ENCODE measurements at regions not wholly inside any gene's neighbourhood (a gene's known extent, or its start where the extent isn't known, plus 50 kb on each side); places are given as distances from the start of the nearest gene placed in this dataset.

DNA sequence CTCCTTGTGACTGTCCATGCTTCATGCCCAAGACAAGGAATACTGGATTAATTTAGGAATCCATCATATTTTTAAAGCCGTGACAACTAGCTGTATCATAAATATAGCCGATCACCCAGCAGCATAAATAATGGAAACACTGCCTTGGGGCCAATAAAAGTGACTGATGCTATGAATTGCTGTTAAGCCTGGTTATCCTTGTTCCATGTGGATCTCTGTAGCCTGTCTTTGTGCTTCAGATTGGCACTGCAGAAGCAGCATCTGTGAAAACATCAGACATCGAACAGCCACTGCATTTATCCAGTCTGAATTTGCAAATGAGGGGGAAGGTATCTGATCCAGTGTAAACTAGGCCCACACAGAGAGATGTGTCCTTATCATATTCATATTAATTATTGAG is 1181.8 kb downstream of the SORCS1 start:
- DNase-seq (ENCODE audit: low read depth): no peak

DNA sequence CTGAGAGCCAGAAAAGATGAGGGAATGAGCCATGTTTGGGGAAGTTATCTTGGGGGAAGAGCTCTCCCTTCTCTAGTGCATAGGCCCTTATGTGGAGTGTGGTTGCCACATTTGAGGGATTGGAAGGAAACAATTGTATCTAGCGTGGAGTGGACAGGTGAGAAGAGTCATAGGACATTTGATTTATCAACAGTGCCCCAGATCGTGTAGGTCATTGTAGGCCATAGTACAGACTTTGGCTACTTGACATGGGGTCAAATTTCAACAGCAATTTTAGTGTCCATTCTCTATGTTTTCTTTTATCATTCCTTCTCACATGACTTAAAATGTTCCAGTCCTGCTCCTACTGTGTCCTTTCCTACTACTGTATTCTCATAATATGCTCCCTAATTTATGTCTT is 1182.8 kb downstream of the SORCS1 start:
- DNase-seq (ENCODE audit: low read depth): no peak

DNA sequence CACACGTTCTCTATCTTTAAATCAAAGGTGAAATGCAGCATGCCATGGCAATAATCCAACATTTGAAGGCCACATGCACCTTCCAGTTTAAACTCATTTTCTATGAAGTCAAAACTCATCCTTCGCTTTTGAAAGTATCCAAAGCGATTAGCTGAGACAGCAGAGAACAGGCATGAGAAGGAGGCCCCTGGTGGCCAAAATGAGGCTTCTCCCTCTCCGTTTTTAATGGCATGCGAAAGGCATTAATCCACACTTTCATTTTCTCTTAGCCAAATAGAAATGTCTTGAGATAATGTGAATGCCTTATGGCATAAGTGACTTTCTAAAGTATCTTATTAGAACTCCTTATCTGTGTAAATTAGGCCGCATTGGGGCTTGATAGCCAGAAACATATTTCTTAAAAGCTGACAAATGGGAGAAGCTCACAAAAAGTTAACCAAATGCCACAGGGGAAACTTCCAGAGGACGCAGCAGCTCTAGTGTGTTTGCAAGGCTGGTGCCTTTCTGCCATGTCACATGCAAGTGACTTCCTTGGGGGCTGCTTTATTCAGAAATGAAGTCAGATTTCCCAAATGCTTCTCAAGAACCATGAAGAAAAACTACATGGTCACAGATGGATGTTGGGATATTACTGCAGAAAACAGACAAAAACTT is 1189.6 kb downstream of the SORCS1 start:
- DNase-seq (ENCODE audit: low read depth): no peak

DNA sequence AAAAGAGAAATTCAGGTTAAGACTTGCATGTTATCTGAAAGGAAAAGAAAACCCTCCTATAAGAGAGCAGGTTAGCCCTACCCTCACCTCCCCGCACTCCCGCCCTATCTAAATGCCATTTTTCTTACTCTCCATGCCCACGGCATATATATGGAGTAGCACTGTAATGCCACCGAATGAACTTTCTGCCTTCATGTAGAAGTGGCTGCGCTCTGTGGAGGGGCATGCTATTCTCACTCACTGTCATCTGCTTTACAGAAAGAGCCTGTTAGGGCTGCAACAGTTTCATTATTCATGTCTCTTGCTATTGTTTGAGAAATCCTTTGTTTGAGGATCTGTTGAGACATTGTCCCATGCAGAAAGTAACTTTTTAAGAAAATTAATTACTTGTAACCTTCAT is 1190.6 kb downstream of the SORCS1 start:
- DNase-seq (ENCODE audit: low read depth): no peak

DNA sequence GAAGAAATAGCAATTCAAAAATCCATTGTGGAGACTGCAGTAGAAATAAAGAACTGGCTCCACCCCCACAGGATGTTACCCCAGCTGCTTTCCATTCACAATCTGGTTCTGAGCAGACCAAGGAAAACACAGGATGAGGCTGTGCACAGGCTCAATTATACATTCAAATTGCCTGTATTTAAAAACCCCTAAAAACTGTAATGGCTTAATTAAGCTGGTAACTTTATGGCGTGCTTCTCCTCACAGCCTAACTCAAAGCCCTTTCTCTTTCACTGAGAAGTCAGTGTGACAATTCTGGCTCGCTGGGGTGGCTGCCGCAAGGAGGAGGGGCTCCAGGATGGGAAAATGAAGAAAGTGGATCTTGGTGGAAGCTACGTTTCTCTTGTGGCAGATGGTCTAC is 1191.1 kb downstream of the SORCS1 start:
- DNase-seq (ENCODE audit: low read depth): no peak

DNA sequence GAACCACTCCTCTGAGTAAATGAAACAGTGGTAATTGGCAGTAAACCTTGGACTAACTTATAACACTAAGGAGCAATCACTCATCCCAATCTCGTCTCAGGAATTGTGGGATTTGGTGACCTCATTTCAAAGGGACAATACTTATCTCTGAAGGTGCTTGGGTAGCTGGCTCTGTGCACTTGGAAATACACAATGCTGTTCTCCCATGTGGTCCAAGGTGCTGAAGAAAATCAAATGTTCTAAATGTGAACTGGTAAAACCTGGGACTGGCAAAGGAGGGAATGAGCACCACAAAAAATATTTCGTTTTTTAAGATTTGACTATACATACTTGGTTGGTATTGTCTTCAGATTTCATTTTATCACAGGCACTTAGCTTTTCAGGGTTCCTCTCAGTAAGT is 1193.0 kb downstream of the SORCS1 start:
- DNase-seq (ENCODE audit: low read depth): no peak

DNA sequence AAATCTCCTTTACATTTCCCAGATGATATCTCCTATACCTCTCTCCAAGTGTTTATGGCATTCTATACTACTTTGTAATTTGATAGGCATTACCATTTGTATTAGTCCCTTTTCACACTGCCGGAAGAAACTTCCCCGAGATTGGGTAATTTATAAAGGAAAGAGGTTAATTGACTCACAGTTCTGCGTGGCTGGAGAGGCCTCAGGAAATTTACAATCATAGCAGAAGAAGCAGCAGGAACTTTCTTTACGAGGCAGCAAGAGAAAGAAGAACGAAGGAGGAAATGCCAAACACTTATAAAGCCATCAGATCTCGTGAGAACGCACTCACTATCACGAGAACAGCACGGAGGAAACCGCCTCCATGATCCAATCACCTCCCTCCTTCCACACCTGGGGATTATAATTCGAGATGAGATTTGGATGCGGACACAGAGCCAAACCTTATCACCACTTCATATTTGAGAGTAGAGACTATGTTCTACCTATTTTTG is 1194.6 kb downstream of the SORCS1 start:
- DNase-seq (ENCODE audit: low read depth): no peak

DNA sequence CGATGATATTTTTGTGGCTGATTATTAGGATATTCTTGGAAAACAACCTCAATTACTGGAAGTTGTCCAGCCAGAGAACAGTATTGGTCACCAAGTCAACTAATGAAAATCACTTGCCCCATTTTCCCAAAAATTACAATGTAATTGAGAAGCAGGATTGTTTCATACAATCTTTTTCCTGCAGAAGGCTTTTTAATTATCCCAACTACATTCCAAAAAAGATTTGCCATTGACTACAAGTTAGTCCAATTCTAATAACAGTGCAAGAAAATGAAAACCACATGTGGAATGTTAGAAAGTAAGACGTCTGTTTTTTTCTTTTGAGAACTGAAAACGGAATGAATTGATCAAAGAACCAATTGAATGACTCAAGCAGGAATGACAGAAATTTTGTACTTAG is 1195.8 kb downstream of the SORCS1 start:
- no peak for DNase-seq (ENCODE audit: low read depth)

DNA sequence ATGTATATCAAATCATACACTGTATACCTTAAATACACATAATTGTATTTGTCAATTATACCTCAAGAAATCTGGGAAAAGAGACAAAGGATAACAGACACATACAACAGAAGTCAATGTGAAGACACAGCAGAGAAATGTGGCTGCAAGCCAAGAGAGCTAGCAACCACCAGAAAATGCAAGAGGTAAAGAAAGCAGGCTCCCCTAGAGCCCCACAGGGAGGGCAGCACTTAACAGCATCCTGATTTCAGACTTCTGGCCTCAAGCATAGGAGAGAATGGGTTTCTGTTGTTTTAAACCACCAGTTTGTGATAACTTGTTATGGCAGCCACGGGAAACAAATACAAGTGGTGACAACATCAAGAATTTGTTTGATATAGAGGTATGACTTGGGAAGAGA is 1197.2 kb downstream of the SORCS1 start:
- DNase-seq (ENCODE audit: low read depth): no peak

DNA sequence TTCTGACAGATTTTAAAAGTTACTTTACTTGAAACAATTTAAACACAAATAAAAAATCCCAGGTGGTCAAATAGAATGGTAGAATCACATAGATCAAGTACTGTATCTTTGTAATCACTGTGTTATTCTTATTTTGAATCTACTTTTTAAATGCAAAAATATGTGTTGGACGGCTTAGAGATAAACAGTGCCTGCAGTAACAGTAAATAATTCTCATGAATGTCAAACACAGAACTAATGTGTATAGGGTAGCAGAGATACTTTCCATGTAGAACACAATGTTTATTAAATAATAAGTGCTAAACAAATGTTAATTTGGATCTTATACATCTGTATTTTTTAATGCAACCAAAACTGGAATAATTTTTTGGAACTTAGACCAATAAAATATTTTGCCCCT is 1199.4 kb downstream of the SORCS1 start:
- no peak for DNase-seq (ENCODE audit: low read depth)

DNA sequence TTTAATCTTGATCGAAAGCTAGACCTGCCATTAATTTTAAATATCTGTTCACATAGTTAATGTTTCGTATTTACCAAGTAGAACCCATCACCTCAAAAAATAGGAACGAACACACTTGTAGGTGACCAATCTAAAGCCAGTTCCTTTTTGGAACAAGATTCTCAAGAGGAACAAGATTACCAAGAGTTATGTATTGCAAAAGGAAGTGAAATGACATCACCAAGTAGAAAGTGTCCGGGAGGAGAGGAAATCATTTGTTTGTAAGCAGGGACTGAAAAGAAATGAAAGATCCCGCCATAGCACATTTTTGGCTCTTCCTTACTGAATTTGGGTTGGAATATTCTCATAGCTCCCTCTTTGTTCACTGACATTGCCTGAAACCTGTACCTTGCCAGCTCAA is 1200.5 kb downstream of the SORCS1 start:
- no peak for DNase-seq (ENCODE audit: low read depth)

DNA sequence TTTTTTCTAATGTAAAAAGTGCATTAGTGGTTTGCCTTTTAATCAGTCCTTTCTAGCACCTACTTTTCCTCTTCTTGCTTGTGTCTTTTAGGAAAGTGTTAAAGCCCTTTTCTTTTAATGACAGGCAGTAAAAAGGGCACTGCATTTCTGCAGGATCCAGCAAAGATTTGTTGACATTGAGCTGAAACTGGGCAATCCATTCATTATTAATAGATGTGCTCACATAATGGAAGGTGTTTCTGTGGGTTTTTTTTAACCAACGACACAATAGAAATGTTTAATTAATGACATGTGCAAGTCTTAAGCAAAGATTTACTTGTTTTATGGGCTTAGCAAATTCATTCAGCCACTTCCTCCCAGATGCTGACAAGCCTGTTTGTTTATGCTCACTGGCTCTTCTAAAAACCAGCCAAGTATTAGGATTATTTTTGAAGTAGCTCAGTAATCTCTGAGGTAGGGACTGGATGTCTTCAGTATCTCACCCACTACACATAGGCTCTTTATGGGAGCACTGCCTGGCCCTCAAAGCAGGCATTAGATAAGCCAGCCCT is 1201.1 kb downstream of the SORCS1 start:
- DNase-seq (ENCODE audit: low read depth): no peak

DNA sequence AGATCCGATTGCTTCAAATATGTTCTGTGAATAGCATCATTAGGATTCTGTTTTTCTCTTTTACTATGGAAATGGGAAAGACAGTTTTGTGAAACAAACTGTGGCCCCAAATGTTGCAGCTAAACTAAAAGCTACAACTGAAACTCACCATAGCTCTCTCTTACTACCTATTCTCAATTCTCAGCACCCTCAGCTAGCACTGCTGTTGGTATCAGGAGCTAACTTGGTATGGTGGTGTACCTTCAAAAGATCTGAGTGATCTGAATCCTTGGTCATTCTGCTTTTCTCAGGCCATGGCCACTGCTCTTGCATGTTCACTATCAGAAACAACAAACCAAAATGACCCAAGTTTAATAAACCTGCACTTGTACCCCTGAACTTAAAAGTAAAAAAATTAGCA is 1208.0 kb downstream of the SORCS1 start:
- no peak for DNase-seq (ENCODE audit: low read depth)

DNA sequence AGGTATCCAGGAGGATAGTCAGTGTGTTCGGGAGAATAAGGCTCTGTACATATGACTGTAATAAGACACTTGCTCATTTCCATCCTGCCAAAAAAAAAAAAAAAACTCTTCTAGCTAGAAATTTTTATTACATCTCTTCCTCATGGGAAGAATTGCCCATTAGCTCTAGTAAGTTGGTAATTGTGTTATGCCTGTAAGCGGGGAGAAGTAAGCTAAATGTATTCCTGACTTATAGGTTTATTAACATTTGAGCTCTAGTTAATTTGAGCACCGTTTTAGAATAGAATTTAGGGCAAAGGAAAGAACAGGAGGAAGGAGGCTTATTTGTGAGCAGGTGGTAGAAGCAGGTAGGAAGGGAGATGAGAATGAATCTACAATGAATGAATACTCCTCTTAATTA is 1210.6 kb downstream of the SORCS1 start:
- DNase-seq (ENCODE audit: low read depth): no peak

DNA sequence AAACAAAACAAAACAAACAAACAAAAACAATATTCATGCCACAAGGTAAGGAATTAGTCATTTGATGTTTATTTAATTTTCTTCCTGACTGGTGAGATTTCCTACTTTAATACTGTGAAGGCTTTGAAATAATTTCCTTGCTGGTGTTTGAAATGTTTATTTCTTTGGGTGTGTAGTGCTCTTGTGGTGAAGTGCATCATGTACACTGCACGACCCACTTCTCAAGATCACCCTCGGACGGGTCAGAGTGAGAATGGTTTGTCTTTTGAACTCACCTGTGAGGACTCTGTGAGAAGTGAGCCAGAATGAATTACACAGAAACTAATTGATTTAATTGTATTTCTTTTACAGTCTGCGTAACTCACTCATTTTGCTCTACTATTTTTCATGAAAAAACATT is 1211.5 kb downstream of the SORCS1 start:
- DNase-seq (ENCODE audit: low read depth): no peak

DNA sequence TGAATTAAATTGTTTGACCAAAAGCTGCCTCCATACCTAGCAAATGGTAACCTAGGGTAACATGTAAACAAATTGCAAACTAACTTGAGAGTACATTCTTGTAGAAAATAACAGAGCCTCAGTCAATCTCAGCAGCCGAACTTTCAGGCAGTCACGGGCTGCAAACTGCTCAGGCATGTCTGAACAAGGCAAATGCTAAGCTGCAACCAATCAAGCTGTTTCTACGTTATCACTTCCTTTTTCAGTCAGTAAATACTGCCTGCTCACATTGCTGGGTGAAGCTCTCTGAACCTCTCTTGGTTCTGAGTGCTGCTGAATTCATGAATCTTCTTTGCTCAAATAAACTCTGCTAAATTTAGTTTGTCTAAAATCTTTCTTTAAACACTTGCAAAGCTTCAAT is 1212.4 kb downstream of the SORCS1 start:
- DNase-seq (ENCODE audit: low read depth): peak; percentile 18

DNA sequence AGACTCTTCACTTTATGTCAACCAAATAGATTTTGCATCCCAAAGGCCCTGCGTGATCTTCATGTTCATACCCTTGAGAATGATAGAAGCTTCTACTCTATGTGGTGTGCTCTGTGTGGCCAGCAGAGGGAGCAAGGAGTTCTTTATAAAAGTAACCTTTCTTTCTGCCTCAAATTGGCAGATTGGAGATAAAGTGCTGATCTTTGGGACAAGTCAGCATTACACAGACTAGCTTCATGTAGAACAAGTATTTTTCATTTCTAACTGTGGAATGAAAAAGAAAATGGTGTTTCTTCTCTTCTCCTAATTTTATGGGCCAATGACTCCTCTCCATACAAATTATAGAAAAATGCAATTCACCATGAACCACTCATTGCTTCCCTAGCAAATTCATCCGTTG is 1214.1 kb downstream of the SORCS1 start:
- DNase-seq (ENCODE audit: low read depth): no peak

DNA sequence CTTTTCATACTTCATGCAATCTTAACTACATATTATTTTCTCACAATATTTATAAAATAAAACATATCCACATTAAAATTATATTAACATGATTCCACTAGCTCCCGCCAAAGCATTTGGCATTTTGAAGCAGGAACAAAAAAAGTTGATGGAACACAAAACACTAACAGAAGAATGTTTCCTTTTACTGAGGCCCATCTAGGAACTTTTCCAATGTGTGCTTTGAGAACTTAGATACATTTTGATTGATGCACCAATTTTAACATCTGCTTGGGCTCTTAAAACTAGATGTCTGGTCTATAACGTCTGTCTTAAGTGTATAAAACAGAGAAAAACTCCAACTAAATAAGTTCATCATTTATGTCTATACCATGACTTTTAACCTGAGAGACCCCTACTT is 1214.8 kb downstream of the SORCS1 start:
- DNase-seq (ENCODE audit: low read depth): no peak

DNA sequence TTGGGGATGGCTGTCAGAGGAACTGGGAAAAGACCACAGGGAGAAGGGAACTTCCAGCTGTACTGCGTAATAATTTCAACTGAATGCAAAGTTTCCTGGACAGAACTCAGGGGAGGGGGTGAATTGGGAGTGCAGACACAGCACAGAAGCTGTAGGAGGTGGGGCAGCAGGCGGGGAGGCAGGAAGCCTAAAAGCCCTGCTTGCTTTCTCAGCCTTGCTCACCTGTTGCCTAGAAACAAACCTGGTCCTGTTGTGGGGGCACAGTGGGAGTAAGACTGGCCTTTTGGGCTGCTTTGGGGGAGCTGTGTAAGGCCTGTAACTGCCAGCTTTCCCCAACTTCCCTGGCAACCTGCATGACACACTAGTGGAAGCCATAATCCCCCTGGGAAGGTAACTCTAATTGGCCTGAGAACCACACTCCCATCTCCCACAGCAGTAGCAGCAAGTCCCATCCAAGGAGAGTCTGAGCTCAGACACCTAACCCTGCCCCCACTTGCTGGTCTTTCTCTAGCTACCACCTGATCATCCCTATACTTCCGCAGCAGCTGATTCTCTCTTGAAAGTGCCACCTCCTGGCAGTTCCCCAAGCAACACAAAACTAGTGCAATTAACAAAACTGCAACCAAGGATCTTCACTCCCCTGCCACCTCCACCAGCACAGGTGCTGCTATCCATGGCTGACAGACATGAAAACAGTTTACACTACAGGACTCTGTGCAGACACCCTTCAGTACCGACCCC is 1239.3 kb downstream of the SORCS1 start:
- DNase-seq (ENCODE audit: low read depth): no peak

DNA sequence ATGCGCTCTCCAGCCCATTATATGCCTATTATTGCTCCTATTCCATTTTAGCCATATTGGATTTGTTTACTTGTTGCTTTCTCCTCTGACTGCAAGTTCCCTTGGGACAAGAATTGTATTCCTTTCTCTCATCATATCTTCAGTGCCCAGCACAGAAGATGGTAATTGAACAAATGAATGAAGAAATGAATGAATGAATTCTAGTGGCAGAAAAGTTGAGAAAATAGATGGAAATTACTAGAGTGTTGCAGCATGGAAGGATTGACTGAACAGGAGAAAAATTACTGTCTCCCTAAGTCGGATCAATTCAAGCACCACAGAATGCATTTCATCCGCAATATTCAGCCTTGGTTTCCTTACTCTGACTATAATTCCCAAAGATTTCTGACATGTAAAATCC is 1243.2 kb downstream of the SORCS1 start:
- no peak for DNase-seq (ENCODE audit: low read depth)

DNA sequence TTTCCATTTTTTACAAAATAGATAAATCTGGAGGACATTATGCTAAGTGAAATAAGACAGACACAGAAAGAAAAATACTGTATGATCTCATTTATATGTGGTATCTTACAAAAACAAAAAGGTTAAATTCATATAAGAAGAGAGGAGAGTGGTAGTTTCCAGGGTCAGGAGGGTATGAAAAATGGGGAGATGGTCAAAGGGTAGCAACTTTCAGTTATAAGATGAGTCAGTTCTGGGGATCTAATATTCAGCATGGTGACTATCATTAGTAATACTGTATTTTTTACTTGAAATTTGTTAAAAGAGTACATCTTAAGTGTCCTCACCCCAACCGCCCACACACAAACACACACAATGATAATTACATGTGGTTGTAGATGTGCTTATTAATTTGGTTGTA is 1250.1 kb downstream of the SORCS1 start:
- DNase-seq (ENCODE audit: low read depth): no peak

DNA sequence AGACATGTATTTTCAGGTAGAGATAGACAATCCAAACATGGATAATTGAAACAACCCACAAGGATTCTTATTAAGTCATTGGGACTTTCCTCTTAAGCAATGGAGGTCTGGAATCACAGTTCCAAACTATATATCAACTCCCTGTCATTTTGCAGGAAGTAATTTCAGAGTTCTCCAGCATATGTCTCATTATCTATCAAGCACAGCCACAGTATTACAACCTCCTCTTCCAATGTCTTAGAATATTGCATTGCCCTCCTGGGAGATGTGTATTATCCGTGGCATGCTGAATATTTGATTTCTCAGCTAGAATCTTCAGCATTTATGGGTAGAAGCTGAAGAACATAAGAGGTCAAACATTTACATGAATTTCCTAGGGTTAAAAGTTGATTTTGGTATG is 1255.8 kb downstream of the SORCS1 start:
- no peak for DNase-seq (ENCODE audit: low read depth)

DNA sequence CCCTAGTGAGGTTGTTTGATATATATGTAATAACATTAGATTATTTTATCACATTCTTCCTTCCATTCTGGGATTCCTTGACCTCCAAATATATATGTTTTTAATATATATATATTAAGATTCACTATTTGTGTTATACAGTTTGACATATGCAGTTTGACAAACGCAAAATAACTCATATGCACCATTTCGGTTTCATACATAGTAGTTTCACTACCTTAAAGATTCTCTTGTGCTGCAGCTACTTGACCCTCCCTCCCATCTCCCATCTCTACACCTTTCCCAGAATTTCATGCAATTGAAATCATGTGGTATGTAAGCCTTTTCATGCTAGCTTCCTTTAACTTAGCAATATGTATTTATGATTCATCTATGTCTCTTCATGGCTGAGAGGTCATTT is 1244.4 kb downstream of the SORCS3 start:
- DNase-seq (ENCODE audit: low read depth): no peak

DNA sequence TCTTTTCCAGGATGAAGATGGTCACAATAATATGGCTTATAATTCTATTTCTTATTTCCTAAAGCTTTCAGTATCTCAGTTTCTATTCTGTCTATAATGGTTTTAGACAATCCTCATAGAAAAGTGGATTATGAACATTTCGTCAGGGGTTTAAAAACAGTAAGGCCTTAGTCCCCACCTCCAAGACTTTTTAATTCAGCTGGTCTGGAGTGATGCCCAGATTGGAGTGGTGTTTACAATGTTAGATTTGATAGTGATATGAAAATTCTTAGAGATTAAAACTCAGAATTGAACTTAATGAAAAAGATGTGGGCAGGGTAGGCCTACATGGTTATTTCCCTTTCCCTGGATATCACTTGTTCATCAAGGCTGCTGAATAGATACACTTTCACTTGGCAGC is 1238.3 kb downstream of the SORCS3 start:
- no peak for DNase-seq (ENCODE audit: low read depth)
